ENCODE measurements at regions not wholly inside any gene's neighbourhood (a gene's known extent, or its start where the extent isn't known, plus 50 kb on each side); places are given as distances from the start of the nearest gene placed in this dataset.

DNA sequence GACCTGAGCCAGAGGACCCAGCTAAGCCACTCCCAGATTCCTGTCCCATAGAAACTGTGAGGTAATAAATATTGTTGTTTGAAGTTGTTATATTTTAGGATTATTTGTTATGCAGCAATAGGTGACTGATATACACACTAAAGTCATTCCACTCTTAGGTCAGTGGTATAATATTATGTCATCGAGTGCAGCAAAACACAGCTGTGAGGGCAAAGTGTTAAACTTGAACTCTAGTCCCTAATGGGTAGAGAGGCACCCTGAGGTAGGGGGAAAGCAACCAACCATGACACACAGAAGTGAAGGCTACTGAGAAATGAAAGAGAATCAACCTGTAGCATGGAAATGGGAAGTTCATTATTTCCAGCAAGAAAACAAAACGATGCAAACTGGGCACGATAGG lies 66.6 kb downstream of the ATXN3L start:
- DNase-seq (ENCODE audit: low read depth), result peak; percentile 24
- TF ChIP-seq, protein P1, sequence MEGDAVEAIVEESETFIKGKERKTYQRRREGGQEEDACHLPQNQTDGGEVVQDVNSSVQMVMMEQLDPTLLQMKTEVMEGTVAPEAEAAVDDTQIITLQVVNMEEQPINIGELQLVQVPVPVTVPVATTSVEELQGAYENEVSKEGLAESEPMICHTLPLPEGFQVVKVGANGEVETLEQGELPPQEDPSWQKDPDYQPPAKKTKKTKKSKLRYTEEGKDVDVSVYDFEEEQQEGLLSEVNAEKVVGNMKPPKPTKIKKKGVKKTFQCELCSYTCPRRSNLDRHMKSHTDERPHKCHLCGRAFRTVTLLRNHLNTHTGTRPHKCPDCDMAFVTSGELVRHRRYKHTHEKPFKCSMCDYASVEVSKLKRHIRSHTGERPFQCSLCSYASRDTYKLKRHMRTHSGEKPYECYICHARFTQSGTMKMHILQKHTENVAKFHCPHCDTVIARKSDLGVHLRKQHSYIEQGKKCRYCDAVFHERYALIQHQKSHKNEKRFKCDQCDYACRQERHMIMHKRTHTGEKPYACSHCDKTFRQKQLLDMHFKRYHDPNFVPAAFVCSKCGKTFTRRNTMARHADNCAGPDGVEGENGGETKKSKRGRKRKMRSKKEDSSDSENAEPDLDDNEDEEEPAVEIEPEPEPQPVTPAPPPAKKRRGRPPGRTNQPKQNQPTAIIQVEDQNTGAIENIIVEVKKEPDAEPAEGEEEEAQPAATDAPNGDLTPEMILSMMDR (IDR thresholded peaks at IDR 0.05; ENCODE audit: low read depth, low read length, missing control alignments), result no peak
- H3K4me3 ChIP-seq (ENCODE audit: low read depth, low read length), result no peak overlapping the region

DNA sequence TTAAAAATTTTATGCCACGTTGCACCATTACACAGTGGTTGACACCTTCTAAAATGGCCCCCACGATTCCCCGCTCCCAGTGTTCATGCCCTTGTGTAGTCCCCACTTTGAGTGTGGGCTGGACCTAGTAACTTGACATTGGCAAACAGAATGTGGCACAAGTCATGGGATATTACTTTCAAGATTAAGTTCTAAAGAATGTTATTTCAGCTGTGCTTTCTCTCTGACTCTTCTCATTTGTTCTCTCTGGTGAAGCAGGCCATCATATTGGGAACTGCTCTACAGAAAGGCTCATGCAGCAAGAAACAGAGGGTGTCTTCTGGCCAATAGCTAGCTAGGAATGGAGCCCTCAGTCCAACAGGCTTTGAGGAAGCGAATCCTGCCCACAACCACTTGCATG lies 67.1 kb downstream of the ATXN3L start:
- TF ChIP-seq, protein P1 (IDR thresholded peaks at IDR 0.05; ENCODE audit: low read depth, low read length, missing control alignments), result no peak
- no peak for DNase-seq (ENCODE audit: low read depth)
- H3K4me3 ChIP-seq (ENCODE audit: low read depth, low read length), result no peak overlapping the region

DNA sequence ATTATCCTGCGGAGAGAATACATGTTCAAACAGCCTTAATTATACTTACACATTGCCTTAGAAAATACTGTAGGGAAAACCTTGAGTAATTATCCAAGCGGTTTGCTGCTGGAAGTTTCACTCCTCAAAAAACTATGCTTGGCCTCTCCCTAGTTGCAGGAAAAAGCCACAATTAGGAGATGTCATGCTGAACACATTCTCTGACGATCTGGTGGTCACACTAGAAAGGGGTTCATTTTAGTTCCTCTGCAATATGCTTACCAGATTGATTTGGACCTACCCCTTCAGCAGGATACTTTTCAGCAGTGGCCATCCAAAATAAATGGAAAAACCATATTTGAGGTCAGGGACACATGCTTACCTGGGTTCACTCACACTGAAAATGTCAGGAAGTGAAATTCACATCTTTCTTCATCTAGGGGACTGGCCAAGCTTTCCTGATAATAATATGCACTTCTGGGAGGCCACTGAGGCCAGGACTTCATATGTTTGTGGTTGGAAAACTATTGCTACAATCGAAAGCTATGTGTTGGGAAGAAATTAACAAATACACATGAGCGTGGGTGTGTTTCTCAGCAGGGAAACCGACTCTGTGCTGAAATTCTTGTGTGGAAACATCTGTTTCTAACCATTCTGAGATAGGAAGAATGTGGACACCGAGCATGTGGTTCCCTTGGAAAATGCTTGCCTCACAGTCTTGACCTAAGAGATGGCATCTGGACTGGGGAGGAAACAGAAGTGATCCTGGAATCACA lies 68.8 kb downstream of the ATXN3L start:
- DNase-seq (ENCODE audit: low read depth), result no peak

DNA sequence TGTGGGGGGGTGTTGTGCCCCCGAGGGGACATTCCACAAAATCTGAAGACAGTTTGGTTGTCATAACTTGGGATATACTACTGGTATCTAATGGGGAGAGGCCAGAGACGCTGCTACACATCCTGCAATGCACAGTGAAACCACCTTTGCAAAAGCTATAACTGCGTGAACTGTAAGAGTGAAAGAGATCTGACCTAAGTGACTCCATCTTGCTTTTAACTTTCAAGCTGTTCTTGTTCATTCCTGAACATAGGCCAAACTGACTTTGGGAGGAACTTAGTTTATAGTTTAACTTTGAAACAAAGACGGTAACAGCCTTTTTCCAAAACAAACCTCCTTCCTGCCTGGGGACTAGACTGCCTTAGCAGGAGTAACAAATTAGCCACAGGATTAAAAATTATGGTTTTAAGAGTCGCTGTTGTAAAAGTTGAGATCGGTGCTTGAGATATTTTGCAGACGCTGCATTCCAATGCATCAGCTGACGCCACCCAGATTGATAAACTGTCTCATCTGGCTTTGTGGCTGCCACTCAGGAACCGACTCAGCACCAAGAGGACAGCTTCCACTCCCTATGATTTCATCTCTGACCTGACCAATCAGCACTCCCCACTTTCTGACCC lies 70.9 kb downstream of the ATXN3L start:
- DNase-seq (ENCODE audit: low read depth), result no peak
- H3K4me3 ChIP-seq (ENCODE audit: low read depth, low read length), result no peak overlapping the region
- TF ChIP-seq, protein P1 (IDR thresholded peaks at IDR 0.05; ENCODE audit: low read depth, low read length, missing control alignments), result no peak

More for the DNA sequence above, 68.8 kb downstream of the ATXN3L start:
- TF ChIP-seq, protein P1 (IDR thresholded peaks at IDR 0.05; ENCODE audit: low read depth, low read length, missing control alignments), result no peak
- no peak overlapping the region for H3K4me3 ChIP-seq (ENCODE audit: low read depth, low read length)

DNA sequence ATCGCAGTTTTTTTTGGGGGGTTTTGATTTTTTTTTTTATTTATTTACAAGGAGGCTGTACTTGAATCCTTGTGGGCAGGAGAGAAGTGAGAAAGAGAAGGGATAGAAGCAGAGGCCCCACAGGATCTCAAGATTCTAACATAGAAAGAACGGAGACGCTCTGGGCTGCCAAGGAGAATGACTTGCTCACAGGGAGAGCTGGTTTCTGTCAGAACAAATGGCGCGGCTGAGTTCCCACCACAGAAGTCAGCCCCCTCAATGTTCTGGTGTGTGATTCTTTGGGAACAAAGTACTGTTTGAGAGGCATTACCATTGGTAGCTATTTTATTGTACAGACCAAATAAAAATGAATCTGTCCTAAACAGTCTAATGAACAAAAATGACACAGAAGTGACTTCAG lies 80.6 kb downstream of the ATXN3L start:
- TF ChIP-seq, protein P1 (IDR thresholded peaks at IDR 0.05; ENCODE audit: low read depth, low read length, missing control alignments), result no peak
- DNase-seq (ENCODE audit: low read depth), result no peak
- no peak overlapping the region for H3K4me3 ChIP-seq (ENCODE audit: low read depth, low read length)

DNA sequence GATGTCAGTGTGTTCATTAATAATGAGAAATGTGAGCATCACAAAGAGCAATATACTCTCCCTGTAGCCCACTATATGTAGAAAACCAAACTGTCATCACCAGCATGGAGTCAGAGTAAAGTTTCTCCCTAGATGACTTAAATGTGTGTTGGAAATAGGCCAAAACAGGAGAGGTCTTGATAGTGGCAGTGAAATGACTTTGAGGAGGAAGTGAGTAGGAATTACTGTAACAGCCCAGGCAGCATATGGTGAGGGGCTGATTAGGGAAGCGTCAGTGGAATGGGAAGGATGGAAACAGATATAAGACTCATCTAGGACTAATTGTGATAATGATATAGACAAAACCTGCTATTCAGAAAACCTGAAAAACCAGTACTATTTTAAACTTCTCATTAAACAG lies 83.9 kb downstream of the ATXN3L start:
- no peak for DNase-seq (ENCODE audit: low read depth)
- H3K4me3 ChIP-seq (ENCODE audit: low read depth, low read length), result no peak overlapping the region
- TF ChIP-seq, protein P1 (IDR thresholded peaks at IDR 0.05; ENCODE audit: low read depth, low read length, missing control alignments), result no peak

All from GM12864 (cell line).